ENCODE measurements at regions not wholly inside any gene's neighbourhood (a gene's known extent, or its start where the extent isn't known, plus 50 kb on each side); places are given as distances from the start of the nearest gene placed in this dataset.
"Not testable (repeated sequence)": the region's sequence is repeated elsewhere in the genome, so short reads cannot be mapped to it uniquely, and the experiment has no call there.

DNA sequence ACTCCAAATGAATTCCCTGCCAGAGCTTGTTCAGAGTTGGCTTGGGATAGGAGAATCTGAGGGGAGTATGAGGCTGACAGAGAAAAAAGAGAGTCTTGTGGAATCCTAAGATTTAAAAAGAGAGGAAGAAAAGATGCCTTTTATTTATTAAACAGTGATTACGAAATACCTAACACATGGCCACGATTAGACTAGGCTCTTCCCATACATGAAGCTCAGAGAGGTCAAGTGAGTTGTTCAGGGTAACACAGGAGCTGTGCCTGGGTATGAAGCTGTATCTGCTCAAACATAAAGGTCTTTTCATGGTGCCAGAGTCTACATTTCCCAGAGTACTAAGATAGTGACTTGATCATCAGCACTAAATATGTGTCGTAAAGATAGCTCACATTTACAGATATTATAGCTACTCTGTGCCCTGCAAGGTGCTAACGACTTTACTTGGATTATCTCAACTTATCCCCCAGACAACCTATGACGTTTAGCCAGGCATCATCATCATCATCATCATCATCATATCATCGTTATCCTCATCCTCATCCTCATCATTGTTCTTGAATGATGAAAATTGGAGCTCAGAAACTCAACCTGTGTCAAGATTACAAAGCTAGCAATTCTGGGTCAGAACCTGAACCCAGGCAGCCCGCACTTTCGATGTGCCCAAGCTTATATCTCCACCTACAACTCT lies 500.8 kb downstream of the NPIPA7 start:
- no peak for DNase-seq (ENCODE audit: low read depth)

GRCh38 chr16:16881814-16882213 lies 502.9 kb downstream of the NPIPA7 start:
- DNase-seq (ENCODE audit: low read depth): no peak

DNA sequence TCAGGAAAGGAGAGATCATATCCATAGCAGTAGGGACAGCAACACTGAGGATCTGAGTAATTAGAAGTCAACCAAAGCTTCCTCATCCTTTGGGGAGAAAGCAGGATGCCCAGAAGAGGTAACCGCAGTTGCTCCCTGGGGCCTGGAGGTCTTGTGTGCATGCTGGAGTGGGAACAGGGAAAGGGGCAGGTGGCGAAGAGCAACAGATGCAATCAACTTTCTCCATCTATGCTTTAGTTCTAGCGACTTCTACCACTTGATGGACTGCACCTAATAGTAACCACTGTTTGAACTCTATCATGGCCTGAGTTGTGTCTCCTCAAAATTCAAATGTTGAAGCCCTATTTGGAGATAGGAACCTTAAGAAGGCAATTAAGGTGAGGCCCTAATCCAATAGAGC lies 503.8 kb downstream of the NPIPA7 start:
- no peak for DNase-seq (ENCODE audit: low read depth)

DNA sequence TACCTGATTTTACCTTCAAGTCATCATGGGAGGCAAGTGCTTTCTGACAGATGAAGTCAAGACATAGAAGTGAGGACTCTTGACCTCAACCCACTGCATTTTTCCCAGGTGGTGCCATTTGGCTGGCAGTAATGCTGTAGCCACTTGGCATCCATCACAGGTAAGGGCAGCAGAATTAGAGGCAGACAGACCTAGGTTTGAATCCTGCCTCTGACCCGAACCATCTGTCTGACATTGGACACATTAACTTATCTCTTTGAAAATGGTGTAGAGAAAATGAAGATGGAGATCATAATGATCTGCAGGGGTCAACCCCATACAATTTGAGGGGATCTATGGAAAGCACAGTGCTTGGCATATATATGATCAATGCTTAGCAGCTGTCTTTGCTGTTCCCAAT lies 505.5 kb downstream of the NPIPA7 start:
- no peak for DNase-seq (ENCODE audit: low read depth)

- no peak for DNase-seq (ENCODE audit: low read depth)
Observed at GRCh38 chr16:16887193-16887592, 508.3 kb downstream of the NPIPA7 start.

DNA sequence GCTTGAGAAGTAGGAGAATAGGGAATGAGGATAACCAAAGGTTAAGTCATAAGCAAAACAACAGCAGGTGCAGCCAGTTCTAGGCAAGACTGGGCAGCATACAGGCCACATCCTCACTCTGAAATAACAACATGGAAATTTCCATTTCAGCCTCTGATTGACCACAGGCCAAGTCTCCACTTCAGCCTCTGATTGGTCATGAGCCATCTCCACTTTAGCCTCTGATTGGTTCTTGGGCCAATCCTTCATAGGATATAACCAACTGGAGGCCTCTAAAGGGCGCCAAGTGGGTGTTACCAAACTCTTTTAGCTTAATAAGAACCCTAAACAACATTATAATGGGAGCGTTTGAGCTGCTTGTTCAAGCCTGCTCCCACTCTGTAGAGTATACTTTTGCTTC lies 512.0 kb downstream of the NPIPA7 start:
- DNase-seq (ENCODE audit: low read depth): no peak

GRCh38 chr16:16904601-16905000 lies 525.7 kb downstream of the NPIPA7 start:
- DNase-seq (ENCODE audit: low read depth): no peak

- no peak for DNase-seq (ENCODE audit: low read depth)
Observed at GRCh38 chr16:16905850-16906249, 526.9 kb downstream of the NPIPA7 start.

DNA sequence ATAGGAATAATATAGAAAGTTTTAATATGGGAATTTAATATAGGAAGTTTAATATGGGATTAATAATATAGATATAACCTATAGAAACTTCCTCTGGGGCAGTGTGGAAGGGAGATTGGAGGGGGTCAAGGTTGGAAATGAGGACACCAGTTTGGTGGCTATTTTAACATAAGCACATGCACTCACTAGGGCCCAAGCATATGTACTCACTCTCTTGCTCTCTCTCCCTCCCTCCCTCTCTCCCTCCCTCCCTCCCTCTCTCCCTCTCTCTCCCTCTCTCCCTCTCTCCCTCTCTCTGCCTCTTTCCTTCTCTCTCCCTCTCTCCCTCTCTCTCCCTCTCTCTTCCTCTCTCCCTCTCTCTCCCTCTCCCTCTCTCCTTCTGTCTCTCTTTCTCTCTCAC lies 528.1 kb downstream of the NPIPA7 start:
- no peak for DNase-seq (ENCODE audit: low read depth)

GRCh38 chr16:16908077-16908476 lies 529.1 kb downstream of the NPIPA7 start:
- no peak for DNase-seq (ENCODE audit: low read depth)

- no peak for DNase-seq (ENCODE audit: low read depth)
Observed at GRCh38 chr16:16909126-16909525, 530.2 kb downstream of the NPIPA7 start.

DNA sequence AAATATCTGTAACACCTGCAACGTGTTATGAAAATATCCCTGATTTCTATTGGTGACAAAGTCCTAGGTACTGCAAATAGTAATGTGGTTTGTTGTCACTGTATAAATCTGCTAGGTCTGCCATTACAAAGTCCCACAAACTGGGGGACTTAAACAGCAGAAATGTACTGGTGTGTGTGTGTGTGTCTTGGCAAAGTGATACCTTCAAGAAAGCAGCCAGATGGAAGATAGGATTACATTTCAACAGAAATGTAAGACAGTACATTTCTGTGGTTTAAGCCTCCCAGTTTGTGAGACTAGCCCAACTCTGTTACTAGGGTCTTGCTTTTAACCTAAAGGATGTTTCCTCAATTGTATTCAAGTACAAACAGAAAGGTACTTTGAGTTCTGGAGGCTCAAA lies 531.7 kb downstream of the NPIPA7 start:
- DNase-seq (ENCODE audit: low read depth): no peak

- no peak for DNase-seq (ENCODE audit: low read depth)
Observed at GRCh38 chr16:16915771-16916170, 536.8 kb downstream of the NPIPA7 start.

DNA sequence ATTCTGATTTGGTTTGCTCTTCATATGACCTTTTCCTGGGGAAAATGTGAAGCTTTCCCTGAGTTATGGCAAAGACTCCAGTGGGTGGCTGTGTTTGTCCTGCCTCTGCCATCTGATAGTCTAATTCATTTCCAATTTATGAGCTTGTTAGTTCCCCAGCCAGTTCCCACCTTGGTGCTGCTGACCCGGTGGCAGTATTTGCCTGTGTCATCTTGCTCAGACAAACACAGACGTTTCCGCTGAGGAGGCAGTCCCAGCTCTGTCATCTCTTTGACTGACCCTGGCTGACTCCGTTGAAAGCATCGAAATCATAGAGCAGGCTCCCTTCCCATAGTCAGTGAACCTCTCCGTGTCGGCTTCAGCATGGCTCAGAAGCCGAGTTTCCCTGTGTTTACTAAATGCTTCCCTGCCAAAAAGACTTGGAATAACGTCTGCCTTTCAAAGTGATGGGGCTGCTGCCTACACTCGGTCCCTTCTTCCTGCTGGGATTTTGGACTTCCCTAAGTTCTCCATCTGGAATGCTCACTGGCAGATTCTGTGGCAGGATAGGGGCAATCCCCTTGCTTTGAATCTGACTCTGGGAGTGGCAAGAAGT lies 538.3 kb downstream of the NPIPA7 start:
- no peak for DNase-seq (ENCODE audit: low read depth)

DNA sequence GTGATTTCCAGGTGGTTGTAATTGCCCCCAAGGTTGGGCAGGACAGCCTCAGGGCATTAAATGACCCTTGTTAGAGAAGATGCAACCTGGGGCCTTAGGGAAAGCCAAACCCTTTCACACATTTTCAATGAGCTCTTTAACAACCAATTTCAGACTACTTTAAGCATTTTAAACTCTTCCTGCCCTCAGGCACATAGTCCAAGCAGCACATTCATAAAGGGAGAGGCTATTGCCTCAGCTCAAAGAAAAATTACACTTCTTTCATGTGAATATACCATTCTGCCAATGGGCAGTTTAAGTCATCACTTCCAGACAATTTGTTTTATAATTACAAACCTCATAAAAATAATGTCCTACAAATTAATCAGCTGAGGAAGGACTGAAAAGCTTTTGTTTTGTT lies 544.5 kb downstream of the NPIPA7 start:
- no peak for DNase-seq (ENCODE audit: low read depth)

DNA sequence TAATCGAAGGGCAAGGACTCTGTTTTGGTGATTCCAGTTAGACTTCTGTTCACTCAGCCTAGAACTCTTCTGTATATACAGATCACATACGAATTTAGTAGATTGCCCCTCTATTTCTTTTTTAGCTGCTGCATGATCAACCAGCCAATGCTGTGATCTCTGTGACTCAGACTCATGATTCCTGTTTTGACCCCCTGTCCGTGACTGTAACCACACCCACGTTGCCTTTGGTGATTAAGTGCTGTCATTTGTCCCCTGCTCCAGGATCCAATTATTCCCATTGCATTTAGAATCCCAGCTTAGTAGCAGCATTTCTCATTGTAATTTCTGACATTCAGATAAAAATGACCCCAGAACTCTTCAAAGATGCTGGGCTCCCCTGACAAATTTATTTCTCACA lies 545.7 kb downstream of the NPIPA7 start:
- DNase-seq (ENCODE audit: low read depth): no peak

- no peak for DNase-seq (ENCODE audit: low read depth)
Observed at GRCh38 chr16:16925432-16925831, 545.3 kb downstream of the XYLT1 start.

GRCh38 chr16:16928532-16929109 lies 542.1 kb downstream of the XYLT1 start:
- DNase-seq (ENCODE audit: low read depth): no peak

DNA sequence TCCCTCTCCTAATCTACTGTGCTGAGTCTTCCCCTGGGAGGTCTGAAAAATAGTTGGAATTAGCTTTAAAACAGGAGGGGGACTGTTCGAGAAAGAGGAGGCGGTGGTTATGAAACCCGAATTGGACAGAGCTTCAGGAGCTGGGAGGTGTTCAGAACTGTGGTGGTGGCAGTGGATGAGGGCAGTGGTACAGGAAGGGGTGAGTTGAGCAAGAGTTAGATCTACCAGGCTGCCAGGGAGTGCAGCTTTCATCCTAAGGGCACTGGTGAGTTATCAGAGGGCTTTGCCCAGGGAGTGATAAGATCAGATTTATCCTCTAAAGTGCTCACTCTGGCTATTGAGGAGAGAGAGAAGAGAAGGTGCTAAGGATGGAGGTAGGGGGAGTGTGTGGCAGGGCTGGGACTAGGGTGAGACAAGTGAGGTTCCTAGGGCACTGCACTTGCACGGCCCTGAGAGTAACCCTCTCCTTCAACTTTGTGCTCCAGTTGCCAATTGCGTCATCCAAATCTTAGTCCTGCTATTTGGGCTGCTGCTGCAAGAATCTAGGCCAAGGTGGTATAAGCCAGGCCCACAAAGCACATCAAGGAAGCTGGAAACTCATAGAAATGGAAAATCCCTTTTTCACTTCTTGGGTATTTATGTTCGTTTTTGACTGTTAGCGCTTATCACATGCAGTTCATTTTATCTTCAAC lies 540.3 kb downstream of the XYLT1 start:
- no peak for DNase-seq (ENCODE audit: low read depth)

GRCh38 chr16:16933861-16934260 lies 536.9 kb downstream of the XYLT1 start:
- no peak for DNase-seq (ENCODE audit: low read depth)

- no peak for DNase-seq (ENCODE audit: low read depth)
Observed at GRCh38 chr16:16934660-16935059, 536.1 kb downstream of the XYLT1 start.

- not testable (repeated sequence) for DNase-seq (ENCODE audit: low read depth)
Observed at GRCh38 chr16:16935909-16936308, 534.9 kb downstream of the XYLT1 start.

- DNase-seq (ENCODE audit: low read depth): no peak
Observed at GRCh38 chr16:16937576-16937975, 533.2 kb downstream of the XYLT1 start.
